Panc1 (cell line): ENCODE measurements at regions not wholly inside any gene's neighbourhood (a gene's known extent, or its start where the extent isn't known, plus 50 kb on each side); places are given as distances from the start of the nearest gene placed in this dataset.

Experiments
- ATAC-seq: fragments of 200-7000 bp; cut with Tn5 transposase; 2 replicates; pipeline ENCODE4 v1.9.1; 2020; ENCODE audit warnings: mild to moderate bottlenecking, moderate library complexity
- BruUV-seq: library from RNA; stranded (reverse); fragments of 400-500 nt; replicated peaks from 2 replicates; lab custom pipeline; 2021; lab: Mats Ljungman, UMichigan
- CTCF ChIA-PET: fragments of 300-600 bp; sonication (Branson Sonifier 250); formaldehyde crosslinking; loops from one replicate; lab custom pipeline; 2022; ENCODE audit warnings: antibody characterized with exemption; lab: Charles Lee
- POLR2A ChIA-PET: fragments of 300-600 bp; sonication (Branson Sonifier 250); formaldehyde crosslinking; loops from one replicate; lab custom pipeline; 2022; ENCODE audit warnings: antibody characterized with exemption; lab: Charles Lee
- DNase-seq: peaks from one replicate; pipeline ENCODE4 v3.0.0-alpha.2; 2010; ENCODE audit warnings: low read depth, low spot score
- H3K27ac ChIP-seq: 2 replicates; pipeline ENCODE4 v1.5.1; 2011; ENCODE audit warnings: mild to moderate bottlenecking, low read length, inconsistent platforms
- H3K27me3 ChIP-seq: fragments of 200-500 bp; sonication (Bioruptor generic); 2 replicates; pipeline ENCODE4 v1.6.0; 2014; ENCODE audit warnings: low read length, inconsistent platforms; ENCODE audit not compliant: control insufficient read depth, insufficient read depth
- H3K36me3 ChIP-seq: fragments of 200-500 bp; sonication (Bioruptor generic); 2 replicates; pipeline ENCODE4 v1.5.1; 2014; ENCODE audit warnings: inconsistent platforms, mild to moderate bottlenecking, low read length, moderate library complexity; ENCODE audit not compliant: control insufficient read depth, insufficient read depth
- H3K4me1 ChIP-seq: 2 replicates; pipeline ENCODE4 v1.5.1; 2011; ENCODE audit warnings: inconsistent platforms, mild to moderate bottlenecking, low read length, moderate library complexity; ENCODE audit not compliant: control insufficient read depth, insufficient read depth
- H3K4me3 ChIP-seq, 2 experiments: 2 replicates each; pipeline ENCODE4 v1.5.1; 2011 to 2012; ENCODE audit warnings: low read depth in 2 of 2, low read length in 2 of 2, mild to moderate bottlenecking in 2 of 2, inconsistent platforms in 1 of 2, moderate library complexity in 1 of 2
- H3K9me3 ChIP-seq: fragments of 200-500 bp; sonication (Bioruptor generic); 2 replicates; pipeline ENCODE4 v1.5.1; 2014; ENCODE audit warnings: low read depth, mild to moderate bottlenecking, inconsistent platforms, low read length, moderate library complexity; ENCODE audit not compliant: control insufficient read depth, insufficient read depth
- CTCF ChIP-seq: fragments of 450-650 bp; IDR thresholded peaks from 2 replicates; pipeline ENCODE4 v1.5.1; 2017; ENCODE audit warnings: mild to moderate bottlenecking
- POLR2AphosphoS5 ChIP-seq: IDR thresholded peaks from 2 replicates; pipeline ENCODE4 v1.6.1; 2012; ENCODE audit warnings: mild to moderate bottlenecking, low read depth, low read length, moderate library complexity
- REST ChIP-seq, 2 experiments: IDR thresholded peaks; 2 replicates each; pipeline ENCODE4 v1.6.1; 2011 to 2012; ENCODE audit warnings: low read depth in 2 of 2, control low read depth in 1 of 2, low read length in 1 of 2, mild to moderate bottlenecking in 1 of 2, moderate library complexity in 1 of 2; ENCODE audit not compliant: insufficient read depth in 1 of 2
- SIN3A ChIP-seq: IDR thresholded peaks from 2 replicates; pipeline ENCODE4 v1.6.1; 2012; ENCODE audit warnings: low read depth, mild to moderate bottlenecking, low read length, moderate library complexity, borderline replicate concordance; ENCODE audit not compliant: insufficient read depth
- TCF7L2 ChIP-seq: IDR thresholded peaks from 2 replicates; pipeline ENCODE4 v1.6.1; 2011; ENCODE audit warnings: mild to moderate bottlenecking, low read depth, low read length, inconsistent platforms
- in situ Hi-C: cut with HindIII; loops from 2 replicates; pipeline ENCODE4 v1.10.0; 2016; ENCODE audit warnings: low sequenced_read_pairs, low pct_unique_long_range_greater_than_20kb
- intact Hi-C: fragments of 100-400 bp; cut with micrococcal nuclease; formaldehyde crosslinking; loops from one replicate; pipeline ENCODE4 v1.10.0; 2022; ENCODE audit not compliant: unreplicated experiment

DNA sequence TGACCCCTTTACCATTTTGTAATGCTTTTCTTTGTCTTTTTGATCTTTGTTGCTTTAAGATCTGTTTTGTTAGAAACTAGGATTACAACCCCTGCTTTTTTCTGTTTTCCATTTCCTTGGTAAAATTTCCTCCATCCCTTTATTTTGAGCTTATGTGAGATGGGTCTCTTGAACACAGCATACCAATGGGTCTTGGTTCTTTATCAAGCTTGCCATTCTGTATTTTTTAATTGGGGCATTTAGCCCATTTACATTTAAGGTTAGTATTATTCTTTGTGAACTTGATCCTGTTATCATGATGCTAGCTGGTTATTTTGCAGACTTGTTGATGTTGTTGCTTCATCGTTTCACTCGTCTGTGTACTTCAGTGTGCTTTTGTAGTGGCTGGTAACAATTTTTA, 337.3 kb downstream of the SPATA31D1 start:
- Histone ChIP-seq H3K9me3 (no peaks in the 10 kb centered on the region), H3K4me1 (no peaks in the 10 kb centered on the region), H3K27ac (no peak overlapping the region), H3K4me3 (no peak overlapping the region), H3K27me3 (no peaks in the 10 kb centered on the region), H3K36me3 (no peaks in the 10 kb centered on the region)
- ChIA-PET CTCF (no interaction called here), POLR2A (no interaction called here)
- in situ Hi-C loops (no loop called here), intact Hi-C loops (no loop called here)
- BruUV-seq = no TSS peak
- TF ChIP-seq CTCF = no peak
- TF ChIP-seq REST (IDR thresholded peaks at IDR 0.05; ENCODE audit: insufficient read depth in 1 of 2, low read depth in 2 of 2, low read length in 1 of 2) = no peak
- DNase-seq = no peak
- ATAC-seq = no peak

GRCh38 chr9:82327641-82328040, 339.1 kb downstream of the SPATA31D1 start:
- Histone ChIP-seq H3K9me3 (no peaks in the 10 kb centered on the region), H3K27ac (no peak overlapping the region), H3K36me3 (no peaks in the 10 kb centered on the region), H3K4me1 (no peaks in the 10 kb centered on the region), H3K27me3 (no peaks in the 10 kb centered on the region), H3K4me3 (no peak overlapping the region)
- in situ Hi-C loops = no loop called here
- no TSS peak for BruUV-seq
- intact Hi-C loops = no loop called here
- POLR2A ChIA-PET = no interaction called here
- TF ChIP-seq REST (IDR thresholded peaks at IDR 0.05; ENCODE audit: insufficient read depth in 1 of 2, low read depth in 2 of 2, low read length in 1 of 2) = no peak
- TF ChIP-seq POLR2AphosphoS5 = no peak
- no peak for TF ChIP-seq SIN3A
- TF ChIP-seq CTCF = no peak
- no peak for TF ChIP-seq TCF7L2
- ATAC-seq (no peak), DNase-seq (no peak)
- CTCF ChIA-PET = no interaction called here
